CD1c-positive myeloid dendritic cell (primary cell): ENCODE measurements at regions not wholly inside any gene's neighbourhood (a gene's known extent, or its start where the extent isn't known, plus 50 kb on each side); places are given as distances from the start of the nearest gene placed in this dataset.
"Not testable (repeated sequence)": the region's sequence is repeated elsewhere in the genome, so short reads cannot be mapped to it uniquely, and the experiment has no call there.

Source experiments
- DNase-seq: peaks from one replicate; pipeline ENCODE4 v3.0.0-alpha.2; 2016; ENCODE audit errors: extremely low spot score

DNA sequence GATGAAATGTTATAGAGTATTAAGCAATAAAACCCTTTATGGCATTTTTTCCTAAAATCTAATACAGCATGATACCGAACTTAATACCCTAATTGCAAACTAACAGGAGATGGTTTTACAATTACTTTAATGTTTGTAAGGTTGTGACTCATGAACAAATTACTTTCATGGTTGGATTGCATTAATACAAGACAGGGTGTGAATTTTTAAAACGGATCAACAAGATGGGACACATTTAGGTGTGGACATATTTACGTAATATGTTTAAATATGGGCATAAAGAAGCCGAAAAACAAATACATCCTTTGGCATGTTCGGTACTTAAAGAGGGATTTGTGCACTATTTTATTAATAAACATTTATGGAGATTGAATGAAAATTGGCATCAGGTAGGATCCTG is 168.3 kb upstream of the SPRY2 start:
- no peak for DNase-seq

DNA sequence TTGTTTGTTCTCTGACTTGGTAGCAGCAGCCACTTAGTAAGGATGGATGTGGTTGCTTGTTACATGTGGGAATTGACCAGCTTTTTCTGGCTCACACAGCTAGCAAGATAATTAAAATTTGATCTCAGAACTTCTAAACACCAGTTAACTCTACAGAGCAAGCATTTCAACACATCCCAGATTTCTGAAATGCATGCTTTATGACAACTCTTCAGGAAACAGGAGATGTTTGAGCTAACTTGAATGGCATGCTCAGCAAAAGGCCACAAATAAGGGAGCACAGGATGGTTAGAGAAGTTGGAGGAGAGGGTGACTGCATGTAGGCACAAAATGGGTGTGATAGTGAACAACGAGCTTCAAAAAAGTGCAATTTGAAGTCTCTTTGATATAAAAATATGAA is 167.1 kb upstream of the SPRY2 start:
- DNase-seq: no peak

DNA sequence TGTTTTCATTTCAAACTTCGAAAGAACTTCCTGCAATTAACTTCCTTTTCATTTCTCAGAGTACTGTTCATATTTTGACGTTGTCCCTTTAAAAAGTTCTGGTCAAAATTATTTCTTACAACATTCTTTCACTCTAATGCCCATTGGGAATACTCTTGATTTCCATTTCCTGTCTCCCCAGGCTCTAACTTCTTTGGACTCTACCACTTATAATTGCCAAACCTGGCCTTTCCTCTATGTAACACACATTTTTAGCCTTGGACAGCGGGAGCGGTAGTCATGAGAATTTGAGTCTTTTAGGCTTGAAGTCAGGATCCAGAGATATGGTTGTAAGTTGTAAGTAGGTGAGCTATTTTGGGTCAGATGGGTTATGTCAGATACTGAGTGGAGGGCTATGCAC is 163.5 kb upstream of the SPRY2 start:
- no peak for DNase-seq

DNA sequence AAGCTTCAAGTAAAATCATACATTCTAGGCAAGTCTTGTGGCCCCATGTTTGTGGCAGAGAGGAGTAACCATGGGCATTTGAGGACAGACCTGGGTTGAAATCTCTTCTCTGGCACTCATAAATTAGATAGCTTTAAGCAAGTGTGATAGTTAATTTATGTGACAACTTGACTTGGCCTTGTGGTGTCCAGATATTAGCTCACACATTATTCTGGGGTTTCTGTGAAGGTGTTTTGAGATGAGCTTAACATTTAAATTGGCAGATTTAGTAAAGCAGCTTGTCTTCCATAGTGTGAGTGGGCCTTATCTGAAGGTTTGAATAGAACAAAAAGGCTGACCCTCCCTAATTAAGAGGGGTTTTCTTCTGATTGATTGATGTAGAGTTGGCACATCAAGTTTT is 161.4 kb upstream of the SPRY2 start:
- DNase-seq: no peak

DNA sequence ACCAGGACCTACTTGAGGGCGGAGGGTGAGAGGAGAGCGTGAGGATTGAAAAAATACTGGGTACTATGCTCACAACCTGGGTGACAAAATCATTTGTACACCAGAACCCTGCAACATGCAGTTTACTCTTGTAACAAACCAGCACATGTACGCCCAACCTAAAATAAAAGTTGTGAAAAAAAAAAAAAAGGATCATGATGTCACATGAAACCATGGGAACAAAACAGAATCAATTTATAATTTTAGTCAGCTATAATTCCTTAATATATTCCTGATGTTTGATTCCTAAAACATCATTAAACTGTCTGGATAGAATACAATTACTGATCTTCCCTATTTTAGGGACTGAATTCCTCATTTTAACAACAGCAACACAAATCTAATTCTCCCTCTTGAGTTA is 160.6 kb upstream of the SPRY2 start:
- DNase-seq: no peak

DNA sequence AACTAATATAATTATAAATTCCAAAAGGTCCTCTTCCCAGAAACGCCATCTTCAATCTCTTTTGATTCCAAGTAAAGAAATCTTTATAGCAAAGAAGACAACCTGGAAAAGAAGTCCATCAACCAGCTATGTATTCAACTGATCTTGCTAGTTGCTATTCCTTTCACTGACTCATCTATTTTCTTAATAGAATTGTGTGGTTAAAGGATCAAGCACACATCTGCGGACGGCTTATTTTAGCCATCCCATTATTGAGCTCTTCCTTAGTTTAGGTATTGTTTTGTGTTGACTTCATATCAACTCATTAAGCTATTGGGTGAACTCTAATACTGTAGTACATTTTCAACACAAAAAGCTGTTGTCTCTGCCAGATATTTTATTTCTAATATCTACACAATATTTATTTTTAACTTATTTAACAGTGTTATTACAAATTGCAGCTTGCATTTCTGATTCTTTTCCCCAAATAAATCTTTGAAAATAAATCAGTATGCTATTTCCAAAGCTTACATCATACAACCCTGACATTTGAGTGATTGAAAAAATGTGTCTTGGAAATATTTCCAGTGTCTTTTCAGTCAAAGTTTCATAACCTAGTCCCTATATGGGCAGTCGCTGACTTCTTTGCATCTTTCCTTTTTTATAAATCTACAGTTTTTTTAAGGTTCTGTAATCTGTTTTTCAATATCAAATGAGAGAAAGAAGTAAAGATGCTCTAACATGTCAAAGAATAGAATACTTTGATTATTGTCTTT is 158.8 kb upstream of the SPRY2 start:
- DNase-seq: no peak

DNA sequence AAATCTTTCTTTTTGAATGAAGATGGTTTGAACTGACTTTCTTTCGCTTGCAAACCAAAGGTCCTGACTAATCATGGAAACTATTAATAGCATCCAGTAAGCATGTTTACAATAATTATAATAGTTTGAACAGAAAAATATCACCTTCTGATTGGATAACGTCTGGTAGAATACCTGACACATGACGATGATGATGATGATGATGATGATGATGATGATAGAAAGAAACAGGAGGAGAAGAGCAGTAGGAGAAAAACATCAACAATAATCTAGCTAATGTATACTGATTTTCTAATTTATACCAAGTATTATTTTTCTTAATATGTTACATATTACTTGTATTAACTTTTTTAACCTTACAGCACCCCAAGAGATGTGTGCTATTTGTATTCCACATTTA is 157.5 kb upstream of the SPRY2 start:
- no peak for DNase-seq

DNA sequence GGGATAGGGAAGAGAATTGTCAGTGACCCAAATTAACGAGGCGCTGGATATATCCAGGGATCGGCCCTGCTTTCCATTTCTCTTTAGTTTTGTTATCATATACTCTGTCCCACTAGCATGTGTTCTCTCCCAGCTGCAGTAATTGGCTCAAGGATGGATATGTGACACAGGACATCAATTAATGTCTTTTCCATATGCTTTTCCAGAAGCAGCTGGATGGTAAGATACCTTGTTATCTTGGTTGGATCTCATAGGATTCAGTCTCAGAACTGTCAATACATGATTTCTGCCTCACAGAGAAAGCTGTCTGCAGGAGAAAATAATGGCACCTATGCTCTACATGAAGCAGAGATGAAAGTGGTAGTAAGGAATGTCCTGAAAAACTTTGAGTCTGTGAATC is 157.1 kb upstream of the SPRY2 start:
- DNase-seq: no peak

DNA sequence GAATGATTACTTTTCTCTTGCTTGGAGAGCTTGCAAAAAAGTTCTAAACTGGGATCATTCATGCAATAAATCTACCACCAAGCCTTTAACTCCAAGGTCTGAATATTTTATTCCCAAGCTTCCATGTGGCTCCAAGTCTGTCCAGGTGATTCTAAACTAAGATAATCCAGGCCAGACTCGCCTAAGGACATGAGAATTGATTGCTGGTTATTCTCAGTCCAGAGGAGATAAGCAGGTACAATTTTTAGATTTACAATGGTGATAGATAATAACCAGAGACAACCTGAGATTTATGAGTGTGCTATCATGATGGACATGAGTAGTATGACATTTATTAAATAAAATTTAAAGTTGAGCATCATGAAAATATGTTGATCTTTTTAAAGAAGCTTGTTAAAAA is 156.5 kb upstream of the SPRY2 start:
- no peak for DNase-seq

DNA sequence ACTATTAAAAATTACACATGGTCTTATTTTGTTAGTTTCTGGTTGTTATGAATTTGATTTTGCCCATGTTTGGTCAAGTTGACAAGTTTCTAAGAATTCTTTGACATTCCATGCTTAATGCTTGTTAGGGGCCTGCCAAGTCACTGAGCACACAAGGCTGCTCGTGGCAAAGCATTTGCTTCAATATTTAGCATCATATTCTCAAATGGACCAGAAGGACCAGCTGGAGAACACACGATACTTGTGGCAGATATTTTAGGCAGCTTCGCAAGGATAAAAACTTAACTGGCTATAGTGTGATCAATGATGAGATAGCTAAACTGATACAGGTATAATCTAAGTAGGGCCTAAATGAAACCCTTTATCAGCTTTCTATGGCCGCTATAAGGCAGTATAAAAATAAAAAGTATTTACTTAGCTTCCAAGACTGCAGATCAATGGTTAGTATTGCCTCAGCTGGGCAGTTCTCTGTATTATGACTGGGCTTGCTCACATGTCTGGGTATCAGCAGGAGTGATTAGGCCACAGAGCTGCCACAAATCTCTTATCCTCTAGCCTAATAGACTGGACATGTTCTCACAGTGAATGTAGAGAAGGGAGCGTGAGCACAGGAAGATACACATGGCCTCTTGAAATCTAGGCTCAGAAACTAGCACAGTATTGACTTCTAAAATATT is 155.9 kb upstream of the SPRY2 start:
- no peak for DNase-seq

DNA sequence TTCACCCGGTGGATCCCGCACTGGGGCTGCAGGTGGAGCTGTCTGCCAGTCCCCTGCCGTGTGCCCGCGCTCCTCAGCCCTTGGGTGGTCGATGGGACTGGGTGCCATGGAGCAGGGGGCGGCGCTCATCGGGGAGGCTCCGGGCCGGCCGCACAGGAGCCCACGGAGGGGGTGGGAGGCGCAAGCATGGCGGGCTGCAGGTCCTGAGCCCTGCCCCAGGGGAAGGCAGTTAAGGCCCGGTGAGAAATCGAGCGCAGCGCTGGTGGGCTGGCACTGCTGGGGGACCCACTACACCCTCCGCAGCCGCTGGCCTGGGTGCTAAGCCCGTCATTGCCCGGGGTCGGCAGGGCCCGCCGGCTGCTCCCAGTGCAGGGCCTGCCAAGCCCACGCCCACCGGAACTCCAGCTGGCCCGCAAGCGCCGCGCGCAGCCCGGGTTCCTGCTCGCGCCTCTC is 149.6 kb upstream of the SPRY2 start:
- not testable (repeated sequence) for DNase-seq

DNA sequence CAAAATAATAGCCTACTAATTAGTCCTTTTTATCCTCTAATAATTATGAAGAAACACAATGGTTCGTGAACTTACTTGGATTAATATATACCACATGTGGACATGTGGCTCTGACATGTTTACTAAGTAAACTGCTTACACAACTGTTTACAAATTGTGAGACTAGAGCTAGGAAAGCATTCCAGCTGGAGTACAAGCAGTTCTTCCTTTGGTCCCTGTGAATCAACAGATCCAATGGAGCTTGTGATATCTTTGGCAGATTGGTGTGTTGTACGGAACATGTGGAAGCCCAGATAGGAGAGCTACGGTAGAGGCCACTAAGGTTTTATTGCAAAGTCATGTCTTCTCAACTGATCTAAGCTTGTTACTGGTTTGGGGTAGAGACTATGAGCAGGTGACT is 145.5 kb upstream of the SPRY2 start:
- DNase-seq: no peak

DNA sequence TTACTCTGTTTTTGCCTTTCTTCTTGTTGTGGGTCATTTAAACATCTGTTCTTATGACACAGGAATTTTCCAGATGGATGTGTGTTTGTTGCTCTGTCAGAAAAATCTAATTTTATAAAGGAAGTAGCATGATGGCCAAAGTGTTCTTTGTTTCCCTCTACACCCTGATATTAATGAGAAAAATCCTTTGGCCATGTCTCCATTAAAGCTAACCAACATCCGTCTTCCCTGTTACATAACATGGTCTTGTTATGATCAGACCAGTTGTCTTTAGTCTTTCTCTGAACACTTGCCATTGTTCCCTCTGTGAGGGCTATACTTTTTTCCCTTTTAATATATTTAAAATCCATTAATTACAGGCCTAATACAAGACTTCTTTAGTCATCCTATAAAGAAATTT is 142.2 kb upstream of the SPRY2 start:
- no peak for DNase-seq

DNA sequence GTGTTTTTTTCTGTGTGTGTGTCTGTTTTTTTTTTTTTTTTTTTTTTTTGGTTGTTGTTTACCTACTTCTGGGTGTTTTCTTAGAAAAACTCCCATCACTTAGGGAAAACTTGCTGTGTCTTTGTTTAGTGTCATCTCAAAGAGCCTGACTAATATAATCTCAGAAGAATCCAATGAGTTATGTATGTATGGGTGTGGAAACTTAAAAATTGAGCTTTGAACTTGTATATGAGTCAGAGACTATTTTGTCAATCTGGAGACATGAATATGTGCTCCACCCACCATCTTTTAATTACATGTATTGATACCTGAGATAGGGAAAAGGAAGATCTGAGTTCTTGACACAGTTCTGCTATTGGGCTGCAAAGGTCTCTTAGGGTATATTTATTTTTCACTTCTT is 140.7 kb upstream of the SPRY2 start:
- no peak for DNase-seq

DNA sequence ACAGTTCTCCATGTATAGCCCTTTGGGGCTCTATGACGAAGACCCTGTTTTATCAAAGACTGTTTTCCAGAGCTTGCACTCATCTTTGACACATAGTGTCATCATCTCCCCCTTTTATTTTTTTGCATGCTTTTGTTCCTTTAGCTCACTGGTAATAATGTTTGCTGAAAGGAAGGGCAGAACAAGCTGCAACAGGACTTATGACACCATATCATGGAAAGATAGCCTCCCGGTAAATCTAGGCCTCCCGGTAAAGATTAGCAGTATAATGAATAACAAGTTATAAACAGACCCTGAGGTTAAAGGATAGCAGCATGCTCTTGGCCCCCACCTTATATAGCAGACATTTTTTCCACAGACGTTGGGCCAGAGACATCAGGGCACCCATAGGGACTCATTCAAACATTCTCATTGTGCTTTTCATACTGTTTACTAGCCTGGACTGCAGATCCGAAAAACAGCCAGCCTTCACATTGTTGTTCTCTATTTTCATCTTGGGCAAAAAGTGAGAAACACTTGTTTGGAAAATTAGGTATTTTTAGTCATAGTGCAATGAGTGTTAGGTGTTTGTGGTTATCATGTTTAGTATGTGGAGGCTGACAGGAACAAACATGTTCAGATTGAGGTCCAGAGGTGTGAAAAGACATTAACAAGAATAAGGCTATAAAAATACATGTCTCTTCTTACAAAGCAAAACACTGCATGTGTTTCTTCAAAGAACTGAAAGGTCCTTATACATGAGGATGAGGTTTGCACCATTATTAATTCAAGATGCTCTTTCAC is 136.9 kb upstream of the SPRY2 start:
- DNase-seq: no peak

DNA sequence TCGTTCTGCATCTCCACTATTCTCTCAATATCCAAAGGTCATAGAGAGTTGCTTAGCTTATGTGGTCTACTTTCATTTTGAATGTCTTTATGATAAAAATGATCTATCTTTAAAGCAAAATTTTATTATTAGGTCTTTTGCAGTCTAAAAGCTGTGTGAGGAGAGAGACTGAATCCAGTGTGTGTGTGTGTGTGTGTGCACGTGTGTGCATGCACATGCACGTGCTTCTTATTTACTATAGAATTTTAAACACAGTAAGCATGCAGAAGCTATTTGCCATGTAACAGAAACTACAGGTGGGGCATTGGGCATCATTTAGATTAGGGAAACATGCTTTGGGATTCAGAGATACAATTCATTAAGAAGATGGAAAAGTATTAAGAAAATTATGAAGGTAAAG is 136.0 kb upstream of the SPRY2 start:
- no peak for DNase-seq

DNA sequence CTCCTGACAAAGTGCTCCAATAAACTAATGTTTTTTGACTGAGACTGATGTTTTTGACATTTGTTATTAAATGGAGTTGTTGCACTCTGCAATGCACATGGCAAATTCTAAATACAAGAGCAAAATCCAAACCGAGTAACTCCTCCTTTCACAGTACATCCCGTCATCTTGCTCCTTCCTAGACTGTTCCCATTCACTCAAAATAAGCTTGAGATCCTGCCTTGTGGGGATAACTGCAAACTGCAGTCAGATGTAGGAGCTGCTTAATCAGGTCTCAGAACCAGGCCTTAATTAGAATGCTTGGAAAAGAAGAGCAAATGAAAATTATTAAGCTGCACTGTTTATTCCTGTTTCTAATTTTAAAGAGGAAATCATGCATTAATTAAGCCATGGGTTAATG is 134.8 kb upstream of the SPRY2 start:
- no peak for DNase-seq

DNA sequence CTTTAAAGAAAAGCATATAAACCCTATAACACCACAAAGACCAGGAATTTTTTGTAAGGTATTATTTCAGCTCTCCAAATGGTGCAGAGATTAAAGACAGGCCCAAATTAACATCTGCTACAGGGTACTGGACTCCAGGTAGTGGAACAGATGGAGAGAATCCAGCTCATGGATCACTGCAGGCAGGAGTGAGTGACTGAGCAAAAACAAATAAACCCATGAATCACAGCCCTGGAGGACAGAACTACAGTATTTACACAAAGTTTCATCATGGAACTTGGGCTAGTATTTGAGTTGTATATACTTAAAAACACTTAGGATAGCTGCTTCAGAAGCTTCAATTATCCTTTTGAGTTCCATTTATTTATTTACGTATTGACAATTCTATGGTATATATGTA is 132.8 kb upstream of the SPRY2 start:
- no peak for DNase-seq

DNA sequence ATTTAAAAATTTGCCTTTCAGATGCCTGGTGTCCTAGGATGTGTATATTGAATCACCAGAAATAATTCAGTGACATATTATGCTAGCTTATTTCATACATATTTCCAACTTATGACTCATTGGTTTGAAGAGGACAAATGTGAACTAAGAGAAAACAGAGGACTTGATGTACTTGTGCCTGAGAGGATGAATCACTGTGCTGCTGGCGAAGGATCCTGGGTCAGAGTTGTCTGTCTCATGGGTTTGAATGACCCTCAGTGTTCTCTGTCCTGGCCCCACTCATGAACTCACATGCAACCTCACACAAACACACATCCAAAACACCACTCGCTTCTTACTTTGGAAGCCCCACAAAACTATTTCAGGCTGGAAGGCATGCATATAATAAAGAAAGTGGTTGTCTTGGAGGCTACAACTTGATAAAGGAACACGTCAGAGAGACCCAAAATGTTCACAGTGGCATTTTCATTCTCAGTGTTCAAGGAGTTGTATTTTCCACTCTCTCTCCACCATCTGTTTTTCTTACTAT is 129.0 kb upstream of the SPRY2 start:
- DNase-seq: peak; percentile 21

DNA sequence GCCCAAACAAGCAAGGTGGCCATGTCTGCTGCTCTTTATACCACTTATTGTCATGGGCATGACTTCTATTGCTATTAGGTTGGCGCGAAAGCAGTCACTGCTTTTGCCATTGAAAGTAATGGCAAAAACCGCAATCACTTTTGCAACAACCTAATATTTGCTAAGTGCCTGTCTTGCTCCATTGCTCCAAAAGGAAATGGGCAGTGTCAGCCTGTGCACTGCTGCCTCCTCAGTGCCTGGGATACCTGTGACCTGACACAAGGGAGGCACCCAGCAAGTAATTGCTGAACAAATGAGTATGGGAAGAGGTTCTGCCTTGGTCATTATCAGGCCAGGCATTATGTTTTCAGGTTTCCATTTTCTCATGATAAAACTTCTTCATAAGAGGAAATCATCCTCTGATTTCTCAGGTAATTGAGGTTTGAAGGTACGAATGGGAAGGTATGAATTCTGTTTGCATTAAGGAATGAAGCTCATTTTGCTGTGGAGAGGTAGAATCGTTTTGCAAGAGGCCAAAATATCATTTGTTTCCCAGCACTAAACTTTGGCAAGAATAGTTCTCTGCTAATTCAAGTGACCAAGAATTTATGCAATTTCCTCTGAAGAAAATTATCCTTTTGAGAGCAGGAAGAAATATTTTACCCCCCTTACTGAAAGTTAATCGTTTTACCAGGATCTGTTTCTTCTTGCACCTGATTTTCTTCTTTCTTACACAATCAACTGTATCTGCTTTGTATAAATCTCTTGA is 128.4 kb upstream of the SPRY2 start:
- DNase-seq: no peak

DNA sequence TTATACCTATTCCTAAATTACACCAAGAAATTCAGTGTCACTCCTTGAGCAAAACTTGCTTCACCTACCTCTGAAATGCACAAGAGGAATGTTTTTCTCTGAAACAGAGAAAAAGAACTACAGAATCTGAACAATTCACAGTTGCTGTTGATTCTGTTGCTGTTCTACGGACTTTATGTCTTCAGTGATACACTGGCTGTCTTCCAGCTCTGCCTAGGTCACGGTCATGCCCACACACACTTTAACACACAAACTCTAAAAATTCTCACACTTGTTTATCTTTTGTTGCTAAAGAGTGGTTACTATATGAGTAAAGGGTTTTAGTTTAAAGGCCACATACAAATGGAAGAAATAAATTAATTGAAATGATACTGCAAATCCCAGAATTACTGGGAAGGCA is 124.4 kb upstream of the SPRY2 start:
- DNase-seq: no peak
